ENCODE measurements at regions not wholly inside any gene's neighbourhood (a gene's known extent, or its start where the extent isn't known, plus 50 kb on each side); places are given as distances from the start of the nearest gene placed in this dataset.
"Not testable (repeated sequence)": the region's sequence is repeated elsewhere in the genome, so short reads cannot be mapped to it uniquely, and the experiment has no call there.

DNA sequence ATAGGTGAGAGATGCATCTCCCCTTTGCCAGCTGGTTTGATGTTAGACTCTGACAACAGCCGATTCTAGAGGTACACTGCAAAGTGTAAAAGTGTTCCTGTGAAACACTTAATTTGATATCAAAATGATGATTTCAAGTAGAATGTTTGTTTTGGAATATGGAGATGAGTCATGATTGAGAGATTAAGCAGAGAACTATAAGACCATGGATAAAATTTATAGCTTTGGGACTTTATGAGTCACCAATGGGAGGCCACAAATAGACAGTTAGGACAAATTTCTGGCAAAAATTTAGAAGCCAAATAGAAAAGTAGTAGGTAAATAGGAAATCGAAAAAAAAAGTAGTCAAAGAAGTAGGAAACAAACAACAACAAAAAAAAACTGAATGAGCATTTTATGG is 672.5 kb downstream of the NSUN3 start:
- DNase-seq, result no peak

DNA sequence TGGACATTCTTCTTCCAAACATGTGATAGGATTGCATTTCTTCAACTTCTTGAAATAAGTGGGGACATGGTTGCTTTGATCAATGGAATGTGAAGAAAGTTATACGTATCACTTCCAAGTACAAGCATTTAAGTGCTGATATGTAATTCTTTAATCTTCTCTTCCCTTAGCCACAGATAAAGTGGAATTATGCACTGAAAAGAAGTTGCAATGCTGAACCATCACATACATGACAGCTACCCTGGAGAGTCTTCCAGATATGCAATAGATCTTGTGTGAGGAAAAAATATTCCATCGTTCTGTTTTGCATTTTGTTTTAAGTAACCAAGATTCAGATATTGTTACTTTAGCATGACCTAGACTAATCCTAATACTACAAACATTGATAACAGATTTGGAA is 674.3 kb downstream of the NSUN3 start:
- DNase-seq, result no peak

DNA sequence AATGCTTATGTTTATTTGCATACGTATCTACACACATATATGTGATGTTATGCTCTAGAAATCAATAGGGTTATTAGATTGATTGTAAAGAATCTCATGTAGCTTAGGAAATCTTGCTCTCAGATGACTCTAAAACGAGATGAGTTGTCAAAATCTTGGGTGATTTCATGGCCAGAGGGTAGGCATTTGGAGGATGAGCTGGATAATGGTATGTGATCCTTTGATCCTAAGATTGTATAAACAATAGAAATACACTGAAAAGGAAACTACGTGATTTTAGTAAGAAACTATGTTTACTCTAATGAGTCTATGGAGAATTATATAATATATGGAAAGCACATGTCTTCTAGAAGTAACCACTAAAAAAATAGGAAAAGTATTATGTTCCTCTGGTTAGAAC is 676.6 kb downstream of the NSUN3 start:
- DNase-seq, result no peak

DNA sequence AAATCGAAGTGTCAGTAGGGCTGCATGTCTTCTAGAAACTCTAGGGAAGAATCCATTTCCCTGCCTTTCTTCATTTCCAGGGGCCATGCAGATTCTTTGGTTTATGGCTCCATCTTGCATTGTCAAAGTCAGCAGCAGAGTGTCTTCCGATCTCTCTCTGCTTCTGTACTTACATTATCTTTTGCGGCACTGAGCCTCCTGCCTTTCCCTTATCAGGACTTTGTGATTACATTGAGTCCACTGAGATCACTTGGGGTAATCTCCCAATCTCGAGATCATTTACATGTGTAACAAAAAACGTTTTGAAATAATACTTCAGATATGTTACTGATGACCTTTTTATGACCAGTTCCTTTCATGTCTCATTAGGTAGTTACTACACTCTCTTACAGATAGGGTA is 695.9 kb downstream of the NSUN3 start:
- DNase-seq, result no peak

DNA sequence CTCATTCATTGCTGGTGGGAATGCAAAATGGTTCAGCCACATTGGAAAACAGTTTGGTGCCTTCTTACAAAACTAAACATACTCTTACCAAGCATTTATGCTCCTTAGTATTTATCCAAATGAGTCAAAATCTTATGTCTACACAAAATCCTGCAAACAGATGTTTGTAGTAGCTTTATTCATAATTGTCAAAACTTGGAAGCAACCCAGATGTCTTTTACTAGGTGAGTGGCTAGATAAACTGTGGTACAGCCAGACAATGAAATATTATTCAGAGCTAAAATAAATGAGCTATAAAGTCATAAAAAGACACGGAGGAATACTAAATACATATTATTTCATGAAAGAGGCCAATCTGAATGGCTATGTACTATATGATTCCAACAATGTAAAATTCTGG is 709.5 kb downstream of the NSUN3 start:
- no peak for DNase-seq

DNA sequence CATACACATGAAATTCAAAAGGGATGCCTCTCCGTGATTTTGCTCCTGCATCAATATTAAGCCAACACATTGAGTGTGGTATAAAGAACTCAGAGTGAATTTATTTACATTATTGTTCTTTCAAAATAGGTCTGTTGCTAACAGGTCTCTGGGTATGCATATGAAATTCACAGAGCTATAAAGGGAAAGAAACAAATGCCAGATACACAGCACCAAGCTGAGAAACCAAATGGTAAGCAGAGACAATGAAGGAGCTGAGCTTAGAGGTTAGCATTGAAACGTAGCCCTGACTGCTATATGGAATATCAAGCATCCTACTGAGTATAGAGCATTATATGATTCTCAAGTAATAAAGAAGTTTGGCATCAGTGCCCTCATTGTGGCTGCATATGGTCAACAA is 712.9 kb downstream of the NSUN3 start:
- DNase-seq, result no peak

DNA sequence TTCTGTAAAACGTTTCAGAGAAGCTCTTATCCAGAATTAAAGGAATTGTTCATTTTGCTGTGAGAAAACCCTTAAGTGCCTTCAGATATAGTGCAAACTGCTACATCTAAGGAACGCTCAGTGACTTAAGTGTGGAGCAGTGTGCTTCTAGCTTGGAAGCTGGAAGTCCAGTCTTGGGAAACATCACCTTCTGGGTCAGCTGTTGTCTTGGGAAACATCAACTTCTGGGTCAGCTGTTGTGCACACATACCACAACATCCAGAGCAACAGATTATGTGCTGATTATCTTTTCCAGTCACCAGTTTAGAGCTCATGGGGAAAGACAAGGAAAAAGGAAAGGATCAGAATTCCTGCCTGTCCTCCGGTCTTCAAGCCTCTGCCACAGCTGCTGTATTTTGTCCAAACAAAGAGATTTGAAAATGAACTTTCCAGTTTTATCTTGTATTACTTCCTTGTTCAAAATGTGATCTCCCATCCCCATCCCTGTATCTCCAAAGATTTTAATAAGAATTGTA is 713.6 kb downstream of the NSUN3 start:
- no peak for DNase-seq

DNA sequence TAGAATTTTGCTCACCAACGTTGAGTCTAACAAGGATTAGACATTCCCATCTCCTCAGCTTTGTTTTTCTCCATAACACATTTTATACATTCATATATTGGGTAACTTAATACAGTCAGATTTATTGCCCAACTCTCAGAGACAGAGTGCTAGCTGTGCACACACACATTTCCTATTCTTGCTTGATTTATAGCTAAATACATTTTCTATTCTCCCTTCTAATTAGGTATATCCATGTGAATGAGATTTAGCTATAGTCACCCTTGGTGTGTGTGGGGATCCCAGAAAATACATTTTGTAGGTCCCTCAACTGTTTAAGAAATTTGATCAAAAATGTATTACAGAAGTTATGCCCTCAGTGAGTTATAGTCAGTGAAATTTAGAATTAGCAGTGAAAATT is 715.4 kb downstream of the NSUN3 start:
- no peak for DNase-seq

DNA sequence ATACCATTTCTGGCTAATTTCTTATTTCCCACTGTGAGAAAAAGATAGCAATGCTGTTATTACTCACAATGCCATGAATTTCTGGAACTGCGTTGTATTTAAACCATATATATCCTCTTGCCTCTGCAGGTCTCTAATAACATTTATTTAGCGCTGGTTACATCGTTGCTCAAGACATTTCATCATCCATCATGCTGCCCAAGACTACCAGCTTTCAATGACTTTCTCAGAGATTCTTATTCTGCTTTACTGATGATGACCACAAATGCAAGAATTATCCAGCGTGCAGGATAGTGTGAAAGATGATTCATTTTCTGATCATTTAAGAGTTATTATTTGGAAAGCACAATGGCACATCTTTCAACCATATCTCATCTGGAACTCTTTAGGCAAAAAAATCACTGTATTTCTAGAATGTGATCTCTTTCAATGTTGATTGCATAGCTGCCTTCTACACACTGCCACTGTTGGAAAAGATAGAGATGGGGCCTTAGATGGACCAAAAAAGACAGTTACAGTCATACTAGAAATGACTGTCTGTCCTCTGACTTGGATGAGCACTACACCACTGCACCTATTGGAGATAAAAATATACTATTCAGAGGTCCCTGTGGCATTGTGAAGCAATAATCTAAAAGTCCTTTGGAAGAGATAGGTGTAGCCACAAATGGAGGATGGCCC is 716.1 kb downstream of the NSUN3 start:
- DNase-seq, result no peak

DNA sequence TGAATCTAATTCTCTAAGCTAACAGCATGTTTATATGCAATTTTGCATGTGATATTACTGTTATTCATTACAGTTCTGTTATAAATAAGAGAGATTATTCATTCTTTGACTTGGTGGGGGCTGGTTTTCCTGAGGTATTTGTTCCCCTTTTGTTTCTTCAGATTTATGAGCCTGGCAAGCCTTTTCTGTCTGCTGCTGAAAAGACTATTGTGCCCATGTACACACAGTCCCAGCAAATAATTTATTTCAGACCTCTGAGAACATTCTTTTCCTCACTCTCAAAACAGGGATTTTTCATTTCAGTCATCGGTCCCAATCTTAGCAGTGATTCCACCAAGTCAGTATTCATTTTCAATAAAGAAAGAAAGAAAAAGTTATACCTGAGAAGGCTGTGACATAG is 716.8 kb downstream of the NSUN3 start:
- DNase-seq, result no peak

DNA sequence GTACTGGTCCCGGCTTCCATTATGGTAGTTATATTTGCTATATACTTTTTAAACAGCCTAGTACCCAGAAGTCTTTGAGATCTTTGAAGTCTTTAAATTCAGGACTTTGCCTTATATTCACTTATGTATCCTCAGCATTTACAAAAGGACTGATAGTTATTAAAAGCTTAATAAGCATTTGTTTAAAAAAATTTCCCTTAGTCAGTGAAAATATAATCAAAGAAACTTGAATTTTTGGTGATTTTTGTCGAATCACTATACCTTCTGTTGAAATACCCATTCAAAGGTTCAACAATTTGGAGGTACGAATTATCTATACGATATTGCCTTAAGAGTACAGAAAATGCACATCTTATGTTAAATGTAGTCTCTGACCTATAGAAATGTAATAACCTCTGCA is 721.4 kb downstream of the NSUN3 start:
- no peak for DNase-seq

DNA sequence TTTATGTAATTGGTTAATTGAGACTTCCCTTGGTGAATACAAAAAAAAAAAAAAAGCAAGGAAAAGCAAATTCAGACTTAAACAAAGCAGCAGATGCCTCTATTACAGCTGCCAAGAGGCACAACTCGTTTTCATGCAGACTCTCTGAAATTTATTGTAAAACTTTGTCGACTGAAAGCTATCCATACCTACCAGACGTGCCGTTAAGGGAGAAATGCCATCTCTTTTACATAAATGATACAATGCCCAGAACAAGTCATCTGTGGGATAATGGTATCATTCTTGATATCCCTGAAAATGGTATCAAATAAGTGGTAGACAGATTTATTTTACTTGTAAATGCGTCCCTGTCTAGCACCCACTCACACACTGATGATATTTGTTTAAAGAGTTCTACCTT is 724.2 kb downstream of the NSUN3 start:
- no peak for DNase-seq

DNA sequence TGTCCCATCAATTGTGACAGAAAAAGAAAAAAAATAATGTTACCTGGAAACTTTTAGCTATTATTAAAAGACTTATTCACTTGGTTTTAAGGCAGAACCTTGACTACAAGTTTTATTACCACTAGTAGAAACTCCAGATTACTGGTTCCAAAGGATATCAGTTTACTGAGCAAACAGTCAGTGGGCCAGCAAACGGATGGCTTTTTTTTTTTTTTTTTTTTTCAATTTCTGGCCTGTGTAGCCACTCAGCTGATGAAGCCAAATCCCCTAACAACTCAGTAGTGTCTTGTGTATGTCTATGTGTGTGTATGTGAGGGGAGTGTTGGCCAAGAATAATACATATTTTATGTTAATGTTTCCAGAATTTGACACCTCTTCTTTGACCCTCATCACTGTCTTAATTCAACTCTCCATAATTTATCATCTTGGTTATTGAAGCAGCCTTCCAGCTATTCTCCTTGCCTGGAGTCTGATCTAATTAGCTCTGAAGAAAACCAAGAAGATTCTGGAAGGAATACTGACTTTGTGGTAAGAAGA is 724.9 kb downstream of the NSUN3 start:
- no peak for DNase-seq

DNA sequence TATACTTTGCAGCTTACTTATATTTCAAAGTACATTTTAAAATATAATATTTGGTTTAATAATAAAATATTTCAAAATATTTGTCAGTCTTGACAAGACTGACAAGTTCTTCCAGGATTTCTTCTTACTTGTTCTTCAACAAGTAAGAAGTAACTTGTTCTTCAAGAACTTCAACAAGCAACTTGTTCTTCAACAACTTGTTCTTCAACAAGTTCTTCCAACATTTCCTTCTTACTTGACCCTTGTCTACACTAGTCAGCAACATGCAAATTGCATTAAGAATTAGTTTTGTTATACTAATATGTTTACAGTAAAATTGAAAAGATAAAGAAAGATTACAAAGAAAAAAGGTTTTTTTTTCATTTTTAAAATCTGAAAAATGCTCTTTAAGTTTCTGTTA is 731.7 kb downstream of the NSUN3 start:
- no peak for DNase-seq

DNA sequence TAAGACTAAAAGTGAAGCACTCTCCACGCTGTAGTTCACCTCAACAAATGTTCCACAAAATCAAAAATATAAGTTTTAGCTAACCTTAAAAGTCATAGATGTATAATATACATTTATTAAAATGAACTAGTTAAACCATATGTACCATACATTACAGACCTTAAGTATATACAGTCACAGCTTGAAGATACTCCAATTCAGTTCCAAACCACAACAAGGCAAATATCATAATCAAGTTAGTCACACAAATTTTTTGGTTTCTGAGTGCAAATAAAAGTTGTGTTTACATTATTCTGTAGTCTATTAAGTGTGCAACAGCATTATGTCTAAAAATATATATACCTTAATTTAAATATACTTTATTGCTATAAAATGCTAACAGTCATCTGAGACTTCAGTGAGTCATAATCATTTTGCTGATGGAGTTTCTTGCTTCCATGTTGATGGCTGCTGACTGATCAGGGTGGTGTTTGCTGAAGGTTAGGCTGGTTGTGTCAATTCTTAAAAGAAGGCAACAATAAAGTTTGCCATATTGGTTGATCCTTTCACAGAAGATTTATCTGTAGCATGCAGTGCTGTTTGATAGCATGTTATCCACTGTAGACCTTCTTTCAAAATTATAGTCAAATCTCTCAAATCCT is 736.7 kb downstream of the NSUN3 start:
- no peak for DNase-seq

DNA sequence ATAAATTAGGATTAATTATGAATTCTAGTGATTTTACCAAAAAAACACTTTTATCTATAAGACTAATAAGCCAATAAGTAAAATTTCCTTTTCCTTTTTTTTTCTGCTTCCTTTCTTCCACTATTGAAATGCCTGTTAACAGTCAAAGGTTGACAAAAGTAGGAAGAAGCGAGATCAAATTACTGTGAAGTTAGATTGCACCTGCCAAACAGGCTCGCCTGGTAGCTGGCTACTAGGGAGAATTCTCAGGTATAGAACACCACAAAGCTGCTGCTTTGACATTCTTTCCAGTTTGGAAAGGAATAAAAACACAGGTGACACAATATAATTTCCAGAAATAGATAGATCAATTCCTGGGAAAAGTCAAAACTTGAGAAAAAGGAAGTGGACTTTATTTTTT is 749.0 kb downstream of the NSUN3 start:
- DNase-seq, result no peak

DNA sequence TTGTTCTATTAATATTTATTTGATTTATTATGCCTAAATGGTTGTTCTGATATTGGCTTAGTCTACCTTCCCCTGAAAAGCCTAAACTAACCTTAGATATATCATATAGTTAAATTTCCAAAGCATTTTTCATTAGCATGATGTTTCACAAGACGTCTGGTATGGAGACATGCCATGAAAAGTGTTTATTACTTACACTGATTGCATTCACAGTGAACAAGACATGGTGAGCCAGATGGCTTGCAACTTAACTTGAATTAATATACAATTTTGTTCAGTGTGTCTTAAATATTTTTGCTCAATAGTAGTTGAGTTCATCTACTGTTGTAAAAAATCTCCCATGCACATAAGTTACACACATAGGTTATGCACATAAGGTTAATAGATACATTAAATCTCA is 758.4 kb downstream of the NSUN3 start:
- no peak for DNase-seq

DNA sequence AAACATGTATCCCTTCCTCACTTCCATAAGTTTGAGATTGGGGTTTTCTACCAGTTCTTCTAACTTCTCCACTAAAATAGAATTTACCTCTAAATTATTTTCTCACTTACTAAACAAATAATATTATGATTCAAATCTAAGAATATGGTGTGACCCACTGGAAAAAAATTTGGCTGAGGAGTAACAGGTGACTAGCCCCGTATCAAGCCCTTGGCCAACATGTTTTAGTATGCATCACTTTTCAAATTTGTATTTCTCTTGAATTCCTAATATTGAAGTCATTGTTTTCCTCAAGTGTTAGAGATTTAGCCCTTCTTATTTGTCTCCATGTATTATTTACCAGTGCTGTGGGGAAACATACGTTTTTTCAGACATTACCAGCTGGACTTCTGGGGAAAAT is 759.4 kb downstream of the NSUN3 start:
- no peak for DNase-seq

DNA sequence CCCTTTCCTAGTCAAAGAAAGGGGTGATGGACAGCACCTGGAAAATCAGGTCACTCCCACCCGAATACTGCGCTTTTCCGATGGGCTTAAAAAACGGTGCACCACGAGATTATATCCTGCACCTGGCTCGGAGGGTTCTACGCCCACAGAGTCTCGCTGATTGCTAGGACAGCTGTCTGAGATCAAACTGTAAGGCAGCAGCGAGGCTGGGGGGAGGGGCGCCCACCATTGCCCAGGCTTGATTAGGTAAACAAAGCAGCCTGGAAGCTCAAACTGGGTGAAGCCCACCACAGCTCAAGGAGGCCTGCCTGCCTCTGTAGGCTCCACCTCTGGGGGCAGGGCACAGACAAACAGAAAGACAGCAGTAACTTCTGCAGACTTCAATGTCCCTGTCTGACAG is 783.4 kb downstream of the NSUN3 start:
- DNase-seq, result not testable (repeated sequence)

DNA sequence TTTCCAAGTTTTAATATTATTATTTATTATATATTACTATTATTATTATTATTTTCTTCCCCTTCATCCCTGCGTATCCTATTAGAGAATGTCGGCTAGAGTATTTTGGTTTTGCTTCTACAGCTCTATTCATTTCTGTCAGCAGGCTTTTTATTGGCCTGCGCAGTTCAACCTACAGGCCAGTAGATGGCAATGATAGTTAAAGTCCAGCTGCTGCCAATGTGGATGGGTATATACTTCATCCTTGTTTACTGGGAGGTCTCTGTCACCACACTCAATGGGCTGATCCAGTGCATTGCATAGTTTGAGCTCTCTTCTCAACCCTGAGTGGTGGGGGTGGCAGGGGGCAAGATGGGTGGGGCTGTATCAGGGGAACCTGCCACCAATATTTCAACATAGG is 799.8 kb downstream of the NSUN3 start:
- DNase-seq, result peak; percentile 3

DNA sequence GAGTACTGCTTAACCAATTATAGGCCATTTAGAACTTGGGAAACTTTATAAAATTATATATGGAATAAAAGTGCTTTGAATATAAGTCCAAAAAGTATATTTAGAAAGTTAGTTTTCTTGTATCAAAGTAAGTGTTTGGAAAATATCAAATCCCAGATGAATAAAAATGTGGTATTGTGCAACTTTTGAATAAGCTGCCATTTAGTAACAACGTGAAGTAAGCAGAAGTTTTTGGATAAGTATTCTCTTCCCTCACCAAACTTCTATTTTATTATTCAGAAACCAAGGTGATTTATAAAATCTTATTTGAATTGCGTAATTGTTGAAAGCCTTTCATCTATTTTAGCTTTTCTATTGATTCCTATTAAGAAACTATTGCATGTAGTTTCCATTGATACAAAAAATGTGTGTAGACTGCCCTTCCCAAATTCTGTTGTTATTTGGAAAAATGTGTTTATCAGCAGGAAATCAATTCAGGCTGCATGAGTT is 806.2 kb downstream of the NSUN3 start:
- no peak for DNase-seq

DNA sequence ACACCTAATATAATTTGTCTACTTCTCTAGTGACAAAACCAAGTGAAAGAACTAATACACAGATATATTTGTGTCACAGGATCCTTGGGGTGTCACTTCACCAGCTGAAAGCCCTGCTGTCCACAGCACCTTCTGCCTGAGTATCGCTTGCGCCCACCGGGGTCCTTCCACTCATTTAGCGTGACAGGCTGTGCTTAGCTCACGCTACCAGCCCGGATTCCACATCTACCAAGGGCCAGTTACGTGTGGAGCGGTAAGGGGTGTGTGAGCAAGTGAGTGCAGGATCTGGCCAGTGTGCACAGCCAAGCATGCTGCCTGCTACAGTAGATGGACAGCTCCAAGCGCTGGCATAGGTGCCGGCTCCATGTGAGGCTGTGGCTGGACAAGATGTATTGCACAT is 810.9 kb downstream of the NSUN3 start:
- no peak for DNase-seq

DNA sequence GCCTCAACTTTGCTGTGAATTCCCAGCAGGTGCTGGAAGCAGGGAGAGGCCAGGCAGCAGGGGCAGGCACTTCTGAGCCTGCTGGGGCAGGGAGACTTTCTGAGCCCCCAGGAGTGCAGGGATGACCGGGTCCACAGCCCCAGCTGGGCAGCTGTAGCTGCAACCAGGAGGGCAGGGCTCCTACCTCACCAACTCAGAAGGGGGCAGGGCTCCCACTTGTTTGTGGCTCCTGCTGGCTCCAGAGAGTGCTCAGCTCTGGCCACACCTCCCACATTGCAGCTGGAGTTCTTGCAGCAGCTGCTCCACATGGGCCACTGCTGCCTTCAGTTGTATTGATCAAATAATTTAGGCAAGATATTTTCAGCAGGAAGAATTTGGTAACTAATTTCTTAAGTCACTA is 812.3 kb downstream of the NSUN3 start:
- no peak for DNase-seq

DNA sequence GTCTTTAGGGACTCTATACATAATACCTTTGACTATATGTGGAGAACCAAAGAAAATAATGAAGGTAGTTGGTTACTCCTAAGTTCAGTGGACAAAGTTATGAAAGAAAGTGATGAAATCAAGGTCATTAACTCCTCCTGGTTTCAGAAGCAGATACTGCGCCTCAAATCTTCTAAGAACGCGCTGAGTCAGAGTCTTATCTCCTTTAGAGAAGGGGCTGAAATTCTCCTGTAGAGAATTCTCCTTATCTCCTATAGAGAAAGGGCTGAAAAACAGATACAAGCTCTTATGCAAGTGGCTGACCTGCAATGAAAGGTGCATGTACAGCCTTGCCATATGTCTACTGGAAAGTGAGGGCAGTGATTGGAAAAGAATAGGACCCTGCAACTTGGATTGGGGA is 824.2 kb downstream of the NSUN3 start:
- DNase-seq, result no peak

DNA sequence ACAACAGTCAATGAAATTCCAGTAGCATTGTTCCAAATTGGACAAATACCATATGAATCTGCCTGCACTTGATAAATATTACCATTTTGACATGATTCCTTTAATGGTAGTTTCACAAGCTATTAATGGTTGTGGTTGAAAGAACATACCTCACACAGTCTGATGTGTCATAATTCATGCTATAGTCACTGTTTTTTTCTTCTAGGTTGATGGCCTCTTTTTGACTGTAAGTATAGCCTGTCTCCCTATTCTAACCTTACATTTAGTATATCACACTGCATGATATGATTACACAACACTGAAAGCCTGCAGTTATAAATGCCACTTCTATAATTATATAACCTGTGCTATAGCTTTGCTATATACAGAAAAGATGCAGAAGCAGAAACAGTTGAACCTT is 834.1 kb downstream of the NSUN3 start:
- DNase-seq, result no peak
